Vagina (tissue), 2 donors: ENCODE measurements at regions not wholly inside any gene's neighbourhood (a gene's known extent, or its start where the extent isn't known, plus 50 kb on each side); places are given as distances from the start of the nearest gene placed in this dataset.

Experiments
- POLR2A ChIP-seq, 2 donors: fragments of 450-650 bp; IDR thresholded peaks; one replicate each; pipeline ENCODE4 v1.6.1; 2017; ENCODE audit warnings: antibody characterized with exemption in 2 of 2, mild to moderate bottlenecking in 2 of 2, moderate library complexity in 2 of 2
- TF ChIP-seq, protein P1 (sequence below), 3 experiments: fragments of 450-650 bp in 2 of 3; fragments of 200-600 bp in 1 of 3; sonication (generic) in 1 of 3; IDR thresholded peaks; one replicate each; pipeline ENCODE4 v1.5.1; 2017 to 2019; ENCODE audit warnings: antibody characterized with exemption in 3 of 3, mild to moderate bottlenecking in 2 of 3, moderate library complexity in 2 of 3

DNA sequence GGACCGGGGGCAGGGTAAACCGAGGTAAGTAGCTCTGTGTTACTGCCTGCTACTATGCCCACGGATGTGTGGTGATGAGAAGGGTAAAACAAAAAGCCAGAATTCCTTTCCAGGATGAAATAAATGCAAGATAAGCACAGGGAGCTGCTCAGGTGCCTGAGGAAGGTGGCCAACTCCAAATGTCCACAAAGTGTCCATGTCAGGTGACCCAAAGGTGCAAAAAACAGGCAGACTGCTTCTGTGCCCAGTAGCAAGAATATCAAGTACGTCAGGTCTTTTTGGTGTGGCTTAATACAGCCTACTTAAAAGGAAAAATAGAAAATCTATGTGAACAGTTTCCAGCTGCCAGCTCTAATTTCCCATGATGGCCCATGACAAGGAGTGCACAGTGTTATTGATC, 279.3 kb downstream of the SETD4 start:
- TF ChIP-seq, protein P1, sequence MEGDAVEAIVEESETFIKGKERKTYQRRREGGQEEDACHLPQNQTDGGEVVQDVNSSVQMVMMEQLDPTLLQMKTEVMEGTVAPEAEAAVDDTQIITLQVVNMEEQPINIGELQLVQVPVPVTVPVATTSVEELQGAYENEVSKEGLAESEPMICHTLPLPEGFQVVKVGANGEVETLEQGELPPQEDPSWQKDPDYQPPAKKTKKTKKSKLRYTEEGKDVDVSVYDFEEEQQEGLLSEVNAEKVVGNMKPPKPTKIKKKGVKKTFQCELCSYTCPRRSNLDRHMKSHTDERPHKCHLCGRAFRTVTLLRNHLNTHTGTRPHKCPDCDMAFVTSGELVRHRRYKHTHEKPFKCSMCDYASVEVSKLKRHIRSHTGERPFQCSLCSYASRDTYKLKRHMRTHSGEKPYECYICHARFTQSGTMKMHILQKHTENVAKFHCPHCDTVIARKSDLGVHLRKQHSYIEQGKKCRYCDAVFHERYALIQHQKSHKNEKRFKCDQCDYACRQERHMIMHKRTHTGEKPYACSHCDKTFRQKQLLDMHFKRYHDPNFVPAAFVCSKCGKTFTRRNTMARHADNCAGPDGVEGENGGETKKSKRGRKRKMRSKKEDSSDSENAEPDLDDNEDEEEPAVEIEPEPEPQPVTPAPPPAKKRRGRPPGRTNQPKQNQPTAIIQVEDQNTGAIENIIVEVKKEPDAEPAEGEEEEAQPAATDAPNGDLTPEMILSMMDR (IDR thresholded peaks at IDR 0.05), result no peak
- TF ChIP-seq POLR2A (IDR thresholded peaks at IDR 0.05), result no peak
